ENCODE measurements at regions not wholly inside any gene's neighbourhood (a gene's known extent, or its start where the extent isn't known, plus 50 kb on each side); places are given as distances from the start of the nearest gene placed in this dataset.

DNA sequence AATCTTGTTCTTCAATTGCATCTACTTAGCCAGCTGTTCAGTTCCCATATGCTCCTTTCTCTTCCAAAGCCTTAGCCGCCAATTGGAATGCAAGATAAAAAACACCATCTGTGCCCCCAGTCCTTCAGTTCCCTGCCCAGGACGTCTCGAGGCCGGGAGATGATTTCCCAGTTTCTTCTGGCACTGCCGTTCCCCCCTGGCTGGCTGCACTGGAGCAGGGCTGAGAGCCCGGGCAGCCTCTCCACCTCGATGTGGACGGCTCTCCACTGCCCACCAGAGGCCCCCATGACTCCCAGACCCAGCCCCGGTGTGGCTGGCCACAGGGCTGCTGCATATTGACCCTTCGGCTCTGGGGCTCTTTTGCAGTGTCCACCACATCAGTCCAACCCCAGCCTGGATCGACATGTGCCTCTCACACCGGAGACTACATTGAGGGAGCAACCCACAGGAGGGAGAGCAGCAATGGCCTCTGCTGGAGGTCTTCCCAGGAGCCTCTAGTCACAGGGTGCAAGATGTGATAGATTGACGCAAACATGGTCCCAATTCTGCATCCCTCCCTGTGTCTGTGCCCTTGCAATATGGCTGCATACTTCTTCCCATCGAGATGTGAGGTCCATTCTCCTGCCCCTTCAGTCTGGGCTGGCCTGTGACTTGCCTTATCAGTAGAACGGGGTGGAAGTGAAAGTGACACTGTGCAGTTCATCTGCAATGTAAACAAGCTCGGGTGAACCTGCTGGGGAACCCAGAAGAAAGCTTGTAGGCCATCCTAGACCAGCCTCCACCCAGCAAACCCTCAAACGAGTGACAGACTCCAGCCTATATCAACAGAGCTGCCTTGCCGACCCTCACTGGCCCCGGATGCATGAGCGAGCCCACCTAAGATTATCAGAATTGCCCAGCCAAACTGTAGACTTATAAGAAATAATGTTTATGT lies 52.3 kb upstream of the PRR20G start:
- TF ChIP-seq POLR2A (IDR thresholded peaks at IDR 0.05), result no peak
- TF ChIP-seq, protein P1, sequence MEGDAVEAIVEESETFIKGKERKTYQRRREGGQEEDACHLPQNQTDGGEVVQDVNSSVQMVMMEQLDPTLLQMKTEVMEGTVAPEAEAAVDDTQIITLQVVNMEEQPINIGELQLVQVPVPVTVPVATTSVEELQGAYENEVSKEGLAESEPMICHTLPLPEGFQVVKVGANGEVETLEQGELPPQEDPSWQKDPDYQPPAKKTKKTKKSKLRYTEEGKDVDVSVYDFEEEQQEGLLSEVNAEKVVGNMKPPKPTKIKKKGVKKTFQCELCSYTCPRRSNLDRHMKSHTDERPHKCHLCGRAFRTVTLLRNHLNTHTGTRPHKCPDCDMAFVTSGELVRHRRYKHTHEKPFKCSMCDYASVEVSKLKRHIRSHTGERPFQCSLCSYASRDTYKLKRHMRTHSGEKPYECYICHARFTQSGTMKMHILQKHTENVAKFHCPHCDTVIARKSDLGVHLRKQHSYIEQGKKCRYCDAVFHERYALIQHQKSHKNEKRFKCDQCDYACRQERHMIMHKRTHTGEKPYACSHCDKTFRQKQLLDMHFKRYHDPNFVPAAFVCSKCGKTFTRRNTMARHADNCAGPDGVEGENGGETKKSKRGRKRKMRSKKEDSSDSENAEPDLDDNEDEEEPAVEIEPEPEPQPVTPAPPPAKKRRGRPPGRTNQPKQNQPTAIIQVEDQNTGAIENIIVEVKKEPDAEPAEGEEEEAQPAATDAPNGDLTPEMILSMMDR (IDR thresholded peaks at IDR 0.05), result no peak
